Ascending aorta (tissue), 2 donors: ENCODE measurements at regions not wholly inside any gene's neighbourhood (a gene's known extent, or its start where the extent isn't known, plus 50 kb on each side); places are given as distances from the start of the nearest gene placed in this dataset.

ENCODE experiments used
- DNase-seq, 2 donors: peaks; one replicate each; pipeline ENCODE4 v3.0.0-alpha.2; 2019; ENCODE audit warnings: low spot score in 2 of 2
- H3K27ac ChIP-seq, 2 donors: fragments of 200-600 bp; sonication (generic); one replicate each; pipeline ENCODE4 v1.5.1; 2016 to 2017; ENCODE audit warnings: mild to moderate bottlenecking in 1 of 2
- H3K27me3 ChIP-seq: fragments of 200-600 bp; sonication (generic); one replicate; pipeline ENCODE4 v1.5.1; 2017
- H3K36me3 ChIP-seq, 2 donors: fragments of 200-600 bp; sonication (generic); one replicate each; pipeline ENCODE4 v1.5.1; 2016
- H3K4me1 ChIP-seq, 2 donors: fragments of 200-600 bp; sonication (generic); one replicate each; pipeline ENCODE4 v1.5.1; 2016 to 2017; ENCODE audit warnings: mild to moderate bottlenecking in 1 of 2
- H3K4me3 ChIP-seq, 2 donors: fragments of 200-600 bp; sonication (generic); one replicate each; pipeline ENCODE4 v1.5.1; 2016 to 2017; ENCODE audit warnings: mild to moderate bottlenecking in 1 of 2
- H3K9me3 ChIP-seq, 2 donors: fragments of 200-600 bp; sonication (generic); one replicate each; pipeline ENCODE4 v1.5.1; 2016
- intact Hi-C: fragments of 100-400 bp; cut with DNase I; formaldehyde crosslinking; loops from one replicate; pipeline ENCODE4 v1.15.1; 2023
- TF ChIP-seq, protein P1 (sequence below), 3 experiments: fragments of 200-600 bp in 2 of 3; fragments of 450-650 bp in 1 of 3; sonication (generic) in 2 of 3; IDR thresholded peaks; one replicate each; pipeline ENCODE4 v1.5.1; 2016 to 2019; ENCODE audit warnings: antibody characterized with exemption in 3 of 3, mild to moderate bottlenecking in 1 of 3, moderate library complexity in 1 of 3

DNA sequence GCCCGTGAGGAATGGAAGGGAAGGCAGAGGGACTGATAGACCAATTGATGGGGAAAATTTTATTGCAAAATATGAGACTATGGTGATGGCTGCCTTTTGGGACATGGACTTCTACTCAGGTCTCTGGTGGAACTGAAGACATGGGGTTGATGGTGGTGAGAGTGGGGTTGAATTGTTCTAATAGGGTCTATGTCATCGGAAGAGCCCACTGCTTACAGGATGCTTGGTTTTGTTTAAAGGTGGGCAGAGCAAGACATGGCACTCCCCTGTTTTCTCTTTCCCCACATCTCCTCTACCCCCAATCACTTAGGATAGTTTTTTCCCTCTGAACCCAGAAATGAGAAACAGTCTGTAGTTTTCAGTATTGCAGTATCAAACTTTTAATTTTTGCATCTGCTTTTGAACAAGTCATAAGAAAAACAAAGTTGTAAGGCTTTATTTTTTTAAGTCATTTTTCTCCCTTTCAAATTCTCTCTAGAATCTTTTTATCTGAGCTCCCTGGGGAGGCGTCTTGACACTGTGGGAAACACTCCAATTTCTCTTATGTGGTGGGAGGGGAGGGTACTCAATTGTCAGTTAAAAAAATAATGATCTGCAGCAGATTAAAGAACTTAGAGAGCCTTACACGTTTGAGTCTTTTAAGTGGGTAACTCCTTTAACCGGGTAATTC, 276.2 kb upstream of the TBC1D5 start:
- intact Hi-C loops = no loop called here
- H3K9me3 ChIP-seq = no peaks in the 10 kb centered on the region
- DNase-seq = no peak
- H3K36me3 ChIP-seq = no peaks in the 10 kb centered on the region
- no peaks in the 10 kb centered on the region for H3K27me3 ChIP-seq
- TF ChIP-seq, protein P1, sequence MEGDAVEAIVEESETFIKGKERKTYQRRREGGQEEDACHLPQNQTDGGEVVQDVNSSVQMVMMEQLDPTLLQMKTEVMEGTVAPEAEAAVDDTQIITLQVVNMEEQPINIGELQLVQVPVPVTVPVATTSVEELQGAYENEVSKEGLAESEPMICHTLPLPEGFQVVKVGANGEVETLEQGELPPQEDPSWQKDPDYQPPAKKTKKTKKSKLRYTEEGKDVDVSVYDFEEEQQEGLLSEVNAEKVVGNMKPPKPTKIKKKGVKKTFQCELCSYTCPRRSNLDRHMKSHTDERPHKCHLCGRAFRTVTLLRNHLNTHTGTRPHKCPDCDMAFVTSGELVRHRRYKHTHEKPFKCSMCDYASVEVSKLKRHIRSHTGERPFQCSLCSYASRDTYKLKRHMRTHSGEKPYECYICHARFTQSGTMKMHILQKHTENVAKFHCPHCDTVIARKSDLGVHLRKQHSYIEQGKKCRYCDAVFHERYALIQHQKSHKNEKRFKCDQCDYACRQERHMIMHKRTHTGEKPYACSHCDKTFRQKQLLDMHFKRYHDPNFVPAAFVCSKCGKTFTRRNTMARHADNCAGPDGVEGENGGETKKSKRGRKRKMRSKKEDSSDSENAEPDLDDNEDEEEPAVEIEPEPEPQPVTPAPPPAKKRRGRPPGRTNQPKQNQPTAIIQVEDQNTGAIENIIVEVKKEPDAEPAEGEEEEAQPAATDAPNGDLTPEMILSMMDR (IDR thresholded peaks at IDR 0.05) = no peak
- H3K27ac ChIP-seq = no peak overlapping the region
- no peaks in the 10 kb centered on the region for H3K4me1 ChIP-seq
- H3K4me3 ChIP-seq = no peak overlapping the region

DNA sequence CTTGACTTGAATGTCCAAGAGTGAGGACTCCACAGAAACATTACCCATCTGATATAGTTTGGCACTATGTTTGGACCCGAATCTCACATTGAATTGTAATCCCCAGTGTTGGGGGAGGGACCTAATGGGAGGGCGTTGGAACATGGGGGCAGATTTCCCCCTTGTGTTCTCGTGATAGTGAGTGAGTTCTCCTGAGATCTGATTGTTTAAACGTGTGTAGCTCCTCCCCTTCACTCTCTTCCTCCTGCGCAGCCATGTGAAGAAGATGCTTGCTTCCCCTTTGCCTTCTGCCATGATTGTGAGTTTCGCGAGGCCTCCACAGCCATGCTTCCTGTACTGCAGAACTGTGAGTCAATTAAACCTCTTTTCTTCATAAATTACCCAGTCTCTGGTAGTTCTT, 273.9 kb upstream of the TBC1D5 start:
- TF ChIP-seq, protein P1 (IDR thresholded peaks at IDR 0.05) = no peak
- intact Hi-C loops = no loop called here
- no peaks in the 10 kb centered on the region for H3K9me3 ChIP-seq
- H3K36me3 ChIP-seq = no peaks in the 10 kb centered on the region
- H3K27ac ChIP-seq = no peak overlapping the region
- H3K4me3 ChIP-seq = no peak overlapping the region
- H3K27me3 ChIP-seq = no peaks in the 10 kb centered on the region
- H3K4me1 ChIP-seq = no peaks in the 10 kb centered on the region
- DNase-seq = no peak

DNA sequence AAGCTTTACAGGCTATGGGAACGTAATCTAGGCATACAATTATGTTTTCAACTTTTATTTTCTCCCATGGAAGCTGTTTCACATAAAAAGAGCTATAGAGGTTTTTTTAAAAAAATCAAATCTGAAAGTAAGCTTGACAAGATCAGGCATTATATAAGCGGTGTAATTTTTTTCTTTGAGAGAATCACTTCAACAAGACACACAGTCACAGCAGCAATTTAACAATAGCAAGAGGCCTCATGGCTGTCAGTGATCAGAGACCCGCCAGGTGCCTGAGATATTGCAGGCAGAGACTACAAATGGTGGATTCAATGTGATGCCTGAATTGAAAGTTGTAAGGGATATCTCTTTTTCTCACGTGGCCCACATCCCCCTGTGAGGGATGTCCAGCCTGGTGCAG, 270.5 kb upstream of the TBC1D5 start:
- TF ChIP-seq, protein P1 (IDR thresholded peaks at IDR 0.05) = no peak
- Histone ChIP-seq H3K4me1 (no peaks in the 10 kb centered on the region), H3K4me3 (no peak overlapping the region), H3K36me3 (no peaks in the 10 kb centered on the region), H3K27me3 (no peaks in the 10 kb centered on the region), H3K27ac (no peak overlapping the region), H3K9me3 (no peaks in the 10 kb centered on the region)
- no peak for DNase-seq
- intact Hi-C loops = no loop called here

DNA sequence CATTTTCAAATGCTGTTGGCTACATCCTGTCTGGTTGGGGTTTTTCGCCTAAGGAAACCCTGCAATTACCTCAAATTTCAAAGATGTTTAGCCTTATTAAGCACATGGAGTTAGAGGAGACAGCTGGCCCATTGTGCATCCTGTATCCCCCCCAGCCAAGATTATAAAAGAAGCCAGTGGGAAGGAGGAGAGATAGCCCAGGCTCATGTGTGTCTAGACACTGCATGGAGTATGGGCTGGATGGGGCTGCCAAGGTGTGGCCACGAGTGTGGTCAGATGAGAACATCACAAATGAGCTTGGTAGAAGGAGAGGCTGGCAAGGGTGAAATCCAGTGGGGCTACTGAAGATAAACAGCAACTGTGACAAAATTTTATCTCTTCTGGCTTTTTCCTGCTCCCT, 270.0 kb upstream of the TBC1D5 start:
- Histone ChIP-seq H3K4me1 (no peaks in the 10 kb centered on the region), H3K27me3 (no peaks in the 10 kb centered on the region), H3K9me3 (no peaks in the 10 kb centered on the region), H3K27ac (no peak overlapping the region), H3K36me3 (no peaks in the 10 kb centered on the region), H3K4me3 (no peak overlapping the region)
- TF ChIP-seq, protein P1 (IDR thresholded peaks at IDR 0.05) = no peak
- no peak for DNase-seq
- intact Hi-C loops = no loop called here

DNA sequence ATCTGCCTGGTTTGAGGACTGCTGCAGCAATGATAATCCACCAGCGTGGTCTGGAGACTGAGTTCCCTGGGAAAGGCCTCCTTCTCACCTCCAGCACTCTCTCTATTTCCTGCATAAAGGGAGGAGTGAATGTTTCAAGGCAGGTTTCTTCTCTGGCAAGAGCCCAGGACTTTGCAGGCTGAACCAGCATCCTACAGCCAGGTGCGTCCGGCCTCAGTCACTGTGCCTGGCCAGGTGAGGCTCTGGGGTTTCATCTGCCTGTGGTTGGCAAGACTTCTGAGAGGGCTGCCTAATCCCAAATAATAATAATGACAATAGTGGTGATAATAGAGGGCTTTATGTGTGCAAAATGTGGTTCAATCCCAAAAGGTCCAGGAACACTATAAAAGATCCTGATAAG, 269.0 kb upstream of the TBC1D5 start:
- no peaks in the 10 kb centered on the region for H3K9me3 ChIP-seq
- TF ChIP-seq, protein P1 (IDR thresholded peaks at IDR 0.05) = no peak
- H3K4me1 ChIP-seq = no peaks in the 10 kb centered on the region
- DNase-seq = no peak
- intact Hi-C loops = no loop called here
- no peaks in the 10 kb centered on the region for H3K27me3 ChIP-seq
- no peak overlapping the region for H3K27ac ChIP-seq
- no peaks in the 10 kb centered on the region for H3K36me3 ChIP-seq
- no peak overlapping the region for H3K4me3 ChIP-seq

DNA sequence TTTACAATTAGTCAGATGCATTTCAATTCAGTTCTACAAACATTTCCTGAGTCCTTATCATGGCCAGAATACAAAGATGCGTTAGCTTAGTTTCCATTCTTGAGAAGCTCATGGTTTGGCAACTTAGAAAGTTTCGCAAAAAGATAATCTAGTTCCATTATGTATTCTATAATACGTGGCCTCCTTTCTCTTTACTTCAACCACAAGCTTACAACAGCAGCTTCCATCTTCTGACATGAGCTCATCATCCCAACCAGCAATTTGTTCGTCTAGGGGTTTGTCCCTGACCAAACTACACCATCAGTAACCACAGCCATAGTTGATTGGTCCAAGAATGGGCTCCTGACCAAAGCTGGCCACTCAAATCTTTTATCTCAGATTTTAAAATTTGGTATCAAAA, 267.6 kb upstream of the TBC1D5 start:
- H3K36me3 ChIP-seq = no peaks in the 10 kb centered on the region
- TF ChIP-seq, protein P1 (IDR thresholded peaks at IDR 0.05) = no peak
- no peak for DNase-seq
- H3K27me3 ChIP-seq = no peaks in the 10 kb centered on the region
- no peak overlapping the region for H3K4me3 ChIP-seq
- H3K9me3 ChIP-seq = no peaks in the 10 kb centered on the region
- no peak overlapping the region for H3K27ac ChIP-seq
- intact Hi-C loops = no loop called here
- H3K4me1 ChIP-seq = no peaks in the 10 kb centered on the region
